GM21515 (cell line): ENCODE measurements at regions not wholly inside any gene's neighbourhood (a gene's known extent, or its start where the extent isn't known, plus 50 kb on each side); places are given as distances from the start of the nearest gene placed in this dataset.

Experiments used
- ATAC-seq: cut with Tn5 transposase; IDR thresholded peaks from one replicate; pipeline ENCODE4 v1.9.1; 2021; ENCODE audit not compliant: unreplicated experiment

DNA sequence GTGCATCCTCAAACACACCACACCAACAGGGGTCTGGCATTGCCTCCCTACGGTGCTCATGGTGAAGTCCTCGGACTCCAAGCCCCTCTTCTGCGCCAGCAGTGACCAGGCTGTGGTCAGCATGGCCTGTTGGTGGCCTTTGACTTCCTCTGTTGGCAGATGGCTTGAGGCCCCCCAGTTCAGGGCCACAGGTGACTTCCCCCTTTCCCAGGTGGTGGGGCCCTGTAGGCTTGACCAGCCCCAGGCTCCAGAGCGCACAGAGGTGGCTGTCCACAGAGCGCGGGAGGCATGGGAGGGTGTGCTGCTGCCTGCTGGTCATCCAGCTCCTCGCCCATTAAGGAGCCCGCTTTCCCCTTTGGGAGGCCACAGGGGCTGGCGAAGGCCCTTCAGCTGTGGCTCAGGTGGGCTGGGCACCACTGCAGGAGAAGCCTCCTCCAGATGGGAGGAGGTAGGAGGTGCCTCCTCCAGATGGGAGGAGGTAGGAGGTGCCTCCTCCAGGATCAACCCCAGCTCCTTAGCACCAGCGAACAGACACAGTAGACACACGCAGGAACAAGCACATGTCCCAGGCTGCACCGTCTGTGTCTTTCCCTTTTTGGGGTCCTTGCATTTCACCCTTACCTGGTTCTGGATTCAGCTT lies 52.1 kb upstream of the BHLHE23 start:
- no peak for ATAC-seq

DNA sequence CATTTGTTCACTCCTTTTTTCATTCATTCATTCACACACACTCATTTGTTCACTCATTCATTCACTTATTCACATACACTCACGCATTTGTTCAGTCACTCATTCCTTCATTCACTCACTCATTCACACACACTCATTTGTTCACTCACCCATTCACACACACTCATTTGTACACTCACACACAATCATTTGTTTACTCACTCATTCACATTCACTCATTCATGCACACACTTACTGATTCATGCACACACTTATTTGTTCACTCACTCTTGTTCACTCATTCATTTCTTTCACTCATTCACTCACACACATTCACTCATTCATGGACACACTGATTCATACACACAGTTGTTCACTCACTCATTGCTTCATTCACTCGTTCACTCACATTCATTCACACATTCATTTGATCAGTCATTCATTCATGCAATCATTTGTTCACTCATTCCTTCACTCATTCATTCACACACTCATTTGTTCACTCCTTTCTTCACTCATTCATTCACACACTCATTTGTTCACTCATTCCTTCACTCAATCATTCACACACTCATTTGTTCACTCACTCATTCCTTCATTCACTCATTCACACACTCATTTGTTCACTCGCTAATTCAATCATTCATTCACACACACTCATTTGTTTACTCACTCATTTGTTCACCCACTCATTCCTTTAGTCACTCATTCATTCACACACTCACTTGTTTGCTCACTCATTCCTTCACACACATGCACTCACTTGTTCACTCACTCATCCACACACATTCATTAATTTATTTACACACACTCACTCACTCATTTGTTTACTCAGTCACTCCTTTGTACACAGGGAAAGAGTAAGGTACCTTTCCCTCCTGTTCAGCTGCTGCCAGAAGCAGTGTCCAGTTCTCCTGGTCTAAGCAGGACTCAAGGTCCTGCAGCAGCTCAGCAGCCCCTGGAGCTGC lies 50.7 kb upstream of the BHLHE23 start:
- ATAC-seq: no peak

DNA sequence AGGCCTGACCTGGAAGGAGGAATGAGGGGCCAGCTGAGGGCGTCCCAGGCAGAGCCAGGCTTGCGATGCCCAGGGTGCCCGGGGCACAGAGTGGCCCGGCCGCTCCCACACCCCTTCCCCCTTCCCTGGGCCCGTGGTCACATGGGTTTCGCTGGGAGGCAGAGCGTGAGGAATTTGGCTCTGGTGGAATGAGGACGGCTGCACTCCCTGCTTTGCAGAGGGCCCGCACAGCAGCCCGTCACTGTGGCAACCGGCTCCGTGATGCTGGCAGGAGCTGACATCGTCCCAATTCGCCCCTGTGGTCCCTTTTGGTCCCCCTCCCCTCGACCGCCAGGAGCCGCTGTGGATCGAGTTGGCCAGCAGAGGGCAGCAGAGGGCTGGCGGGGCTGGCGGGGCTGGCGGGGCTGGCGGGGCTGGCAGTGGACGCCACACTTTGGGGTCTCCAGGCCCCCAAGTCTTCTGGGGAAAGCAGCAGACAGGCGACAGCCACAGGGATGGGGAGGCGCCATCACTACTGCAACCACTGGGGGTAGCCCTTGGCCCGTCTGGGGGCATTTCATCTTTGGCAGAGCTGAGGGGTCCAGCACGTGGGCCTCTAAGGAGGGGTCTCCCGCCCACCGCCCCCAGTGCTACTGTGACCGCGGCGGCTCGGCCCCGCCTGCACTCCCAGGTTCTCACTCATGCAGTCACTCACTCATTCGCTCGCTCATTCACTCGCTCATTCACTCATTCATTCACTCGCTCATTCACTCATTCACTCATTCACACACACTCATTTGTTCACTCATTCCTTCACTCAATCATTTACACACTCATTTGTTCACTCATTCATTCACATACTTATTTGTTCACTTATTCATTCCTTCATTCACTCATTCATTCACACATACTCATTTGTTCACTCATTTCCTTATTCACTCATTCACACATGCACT lies 49.7 kb upstream of the BHLHE23 start:
- no peak for ATAC-seq
